Nephron (organoid): ENCODE measurements at regions not wholly inside any gene's neighbourhood (a gene's known extent, or its start where the extent isn't known, plus 50 kb on each side); places are given as distances from the start of the nearest gene placed in this dataset.

Experiments used
- H3K27ac Mint-ChIP-seq, 3 experiments: 2 replicates each; pipeline ENCODE4 v1.8.0; 2020; ENCODE audit warnings: mixed read lengths in 3 of 3, mild to moderate bottlenecking in 2 of 3, moderate library complexity in 1 of 3
- H3K27me3 Mint-ChIP-seq: 2 replicates; pipeline ENCODE4 v1.8.0; 2021; ENCODE audit warnings: low read depth, mild to moderate bottlenecking, moderate library complexity, mixed read lengths
- H3K36me3 Mint-ChIP-seq: 2 replicates; pipeline ENCODE4 v1.8.0; 2020; ENCODE audit warnings: low read depth, mixed read lengths
- H3K4me1 Mint-ChIP-seq: 2 replicates; pipeline ENCODE4 v1.8.0; 2020; ENCODE audit warnings: mixed read lengths
- H3K4me3 Mint-ChIP-seq, 3 experiments: 2 replicates each; pipeline ENCODE4 v1.8.0; 2020; ENCODE audit warnings: mild to moderate bottlenecking in 3 of 3, mixed read lengths in 3 of 3, moderate library complexity in 2 of 3
- H3K9me3 Mint-ChIP-seq: 2 replicates; pipeline ENCODE4 v1.8.0; 2020; ENCODE audit warnings: mixed read lengths
- CTCF ChIP-seq, 3 experiments: fragments of 200-600 bp; sonication (generic); IDR thresholded peaks; one replicate each; pipeline ENCODE4 v1.5.0; 2021; ENCODE audit warnings: antibody characterized with exemption in 3 of 3; ENCODE audit not compliant: unreplicated experiment in 3 of 3

- H3K4me3 Mint-ChIP-seq, result no peak overlapping the region
- peaks cover 35% of the 10 kb centered on the region for H3K27me3 Mint-ChIP-seq
- peaks cover 11% of the 10 kb centered on the region for H3K4me1 Mint-ChIP-seq
- TF ChIP-seq CTCF (IDR thresholded peaks at IDR 0.05; ENCODE audit: unreplicated experiment in 3 of 3), result no peak
- H3K9me3 Mint-ChIP-seq, result no peaks in the 10 kb centered on the region
- no peak overlapping the region for H3K27ac Mint-ChIP-seq
- H3K36me3 Mint-ChIP-seq, result no peaks in the 10 kb centered on the region
Observed at GRCh38 chr10:131403936-131404335, 92.4 kb upstream of the TCERG1L start.

- Mint-ChIP-seq H3K4me1 (peaks cover 11% of the 10 kb centered on the region), H3K36me3 (no peaks in the 10 kb centered on the region), H3K27me3 (peaks cover 40% of the 10 kb centered on the region), H3K4me3 (no peak overlapping the region), H3K9me3 (no peaks in the 10 kb centered on the region), H3K27ac (no peak overlapping the region)
- no peak for TF ChIP-seq CTCF (IDR thresholded peaks at IDR 0.05; ENCODE audit: unreplicated experiment in 3 of 3)
Observed at GRCh38 chr10:131404886-131405285, 93.4 kb upstream of the TCERG1L start.

- Mint-ChIP-seq H3K27ac (no peak overlapping the region), H3K4me1 (peaks cover 11% of the 10 kb centered on the region), H3K36me3 (no peaks in the 10 kb centered on the region), H3K4me3 (no peak overlapping the region), H3K27me3 (peaks cover 35% of the 10 kb centered on the region), H3K9me3 (no peaks in the 10 kb centered on the region)
- TF ChIP-seq CTCF (IDR thresholded peaks at IDR 0.05; ENCODE audit: unreplicated experiment in 3 of 3), result no peak
Observed at GRCh38 chr10:131406676-131407392, 95.3 kb upstream of the TCERG1L start.

GRCh38 chr10:131418681-131419080 is 107.2 kb upstream of the TCERG1L start:
- peaks cover 2% of the 10 kb centered on the region for H3K4me1 Mint-ChIP-seq
- peaks cover 33% of the 10 kb centered on the region for H3K27me3 Mint-ChIP-seq
- no peak for TF ChIP-seq CTCF (IDR thresholded peaks at IDR 0.05; ENCODE audit: unreplicated experiment in 3 of 3)
- H3K27ac Mint-ChIP-seq, result no peak overlapping the region
- H3K4me3 Mint-ChIP-seq, result no peak overlapping the region
- H3K36me3 Mint-ChIP-seq, result no peaks in the 10 kb centered on the region
- H3K9me3 Mint-ChIP-seq, result peaks cover 3% of the 10 kb centered on the region

- Mint-ChIP-seq H3K9me3 (peaks cover 3% of the 10 kb centered on the region), H3K4me3 (no peak overlapping the region), H3K27ac (no peak overlapping the region), H3K36me3 (no peaks in the 10 kb centered on the region), H3K4me1 (peaks cover 10% of the 10 kb centered on the region), H3K27me3 (peaks cover 39% of the 10 kb centered on the region)
- no peak for TF ChIP-seq CTCF (IDR thresholded peaks at IDR 0.05; ENCODE audit: unreplicated experiment in 3 of 3)
Observed at GRCh38 chr10:131419797-131420196, 108.3 kb upstream of the TCERG1L start.

GRCh38 chr10:131420867-131421266 is 109.3 kb upstream of the TCERG1L start:
- H3K36me3 Mint-ChIP-seq, result no peaks in the 10 kb centered on the region
- no peak overlapping the region for H3K27ac Mint-ChIP-seq
- H3K4me3 Mint-ChIP-seq, result no peak overlapping the region
- H3K27me3 Mint-ChIP-seq, result peaks cover 40% of the 10 kb centered on the region
- H3K9me3 Mint-ChIP-seq, result peaks cover 3% of the 10 kb centered on the region
- TF ChIP-seq CTCF (IDR thresholded peaks at IDR 0.05; ENCODE audit: unreplicated experiment in 3 of 3), result no peak
- H3K4me1 Mint-ChIP-seq, result peaks cover 13% of the 10 kb centered on the region
